GM12878 (cell line): ENCODE measurements at regions not wholly inside any gene's neighbourhood (a gene's known extent, or its start where the extent isn't known, plus 50 kb on each side); places are given as distances from the start of the nearest gene placed in this dataset.

Source experiments
- ATAC-seq: fragments of 200-7000 bp; cut with Tn5 transposase; 3 replicates; pipeline ENCODE4 v1.9.1; 2020; ENCODE audit warnings: mild to moderate bottlenecking, moderate library complexity
- BruUV-seq: library from RNA; stranded (reverse); fragments of 400-500 nt; replicated peaks from 2 replicates; lab custom pipeline; 2021; lab: Mats Ljungman, UMichigan
- CTCF ChIA-PET: fragments of 300-600 bp; sonication (Branson Sonifier 250); formaldehyde crosslinking; extraction: SDS; loops from one replicate; lab custom pipeline; 2021; ENCODE audit warnings: inconsistent platforms; lab: Yijun Ruan, JAX
- POLR2A ChIA-PET: fragments of 350-600 bp; formaldehyde crosslinking; extraction: SDS; loops from one replicate; lab custom pipeline; 2021; ENCODE audit warnings: inconsistent platforms; lab: Charles Lee
- RAD21 ChIA-PET: fragments of 300-600 bp; sonication (Branson Sonifier 250); formaldehyde crosslinking; loops from one replicate; lab custom pipeline; 2023; ENCODE audit warnings: antibody characterized with exemption; ENCODE audit not compliant: unreplicated experiment; lab: Charles Lee
- SMC1A ChIA-PET: fragments of 300-600 bp; sonication (Branson Sonifier 250); formaldehyde crosslinking; loops from one replicate; lab custom pipeline; 2023; ENCODE audit not compliant: unreplicated experiment, uncharacterized antibody; lab: Charles Lee
- DNase-seq: peaks from one replicate; pipeline ENCODE4 v3.0.0-alpha.2; 2011; ENCODE audit warnings: low read depth, low spot score
- FAIRE-seq: peaks from 3 replicates; lab custom pipeline; 2011; peaks lifted over from hg19 to GRCh38; lab: Jason Lieb, UNC
- H2AFZ ChIP-seq: 2 replicates; pipeline ENCODE4 v1.6.0; 2011; ENCODE audit warnings: low read depth, low read length, control low read depth; ENCODE audit not compliant: control insufficient read depth
- H3K27ac ChIP-seq: 2 replicates; pipeline ENCODE4 v1.5.1; 2011; ENCODE audit warnings: control low read depth; ENCODE audit not compliant: control insufficient read depth, insufficient read depth
- H3K27me3 ChIP-seq, 2 experiments: replicated peaks in 1 of 2; 2 replicates each; pipeline versions ENCODE4 v1.6.0 to v1.6.1; 2011; ENCODE audit warnings: low read length in 1 of 2; ENCODE audit not compliant: control insufficient read depth in 2 of 2, insufficient read depth in 2 of 2
- H3K36me3 ChIP-seq, 2 experiments: 2 replicates each; pipeline ENCODE4 v1.5.1; 2011; ENCODE audit warnings: low read length in 1 of 2; ENCODE audit not compliant: control insufficient read depth in 2 of 2, insufficient read depth in 2 of 2
- H3K4me1 ChIP-seq: 2 replicates; pipeline ENCODE4 v1.6.1; 2011; ENCODE audit warnings: mild to moderate bottlenecking, low read length, moderate library complexity, mixed read lengths; ENCODE audit not compliant: control insufficient read depth, insufficient read depth
- H3K4me2 ChIP-seq: 2 replicates; pipeline ENCODE4 v1.6.0; 2011; ENCODE audit warnings: control low read depth; ENCODE audit not compliant: control insufficient read depth, insufficient read depth
- H3K4me3 ChIP-seq: fragments of 200-600 bp; sonication (generic); 2 replicates; pipeline ENCODE4 v1.5.1; 2016
- H3K79me2 ChIP-seq: 2 replicates; pipeline ENCODE4 v1.6.0; 2011; ENCODE audit warnings: low read length; ENCODE audit not compliant: control insufficient read depth, insufficient read depth
- H3K9ac ChIP-seq: 2 replicates; pipeline ENCODE4 v1.8.0; 2011; ENCODE audit warnings: low read length, control low read depth, mixed read lengths; ENCODE audit not compliant: control insufficient read depth, insufficient read depth
- H3K9me3 ChIP-seq: replicated peaks from 3 replicates; pipeline ENCODE4 v1.5.1; 2011; ENCODE audit warnings: mild to moderate bottlenecking, low read length; ENCODE audit not compliant: control insufficient read depth, insufficient read depth
- H4K20me1 ChIP-seq: 2 replicates; pipeline ENCODE4 v1.6.0; 2011; ENCODE audit not compliant: control insufficient read depth, insufficient read depth
- EED ChIP-seq: sonication (generic); IDR thresholded peaks from 2 replicates; pipeline ENCODE4 v1.6.1; 2016; ENCODE audit warnings: antibody characterized with exemption, low read depth
- FOXM1 ChIP-seq: IDR thresholded peaks from 2 replicates; pipeline ENCODE4 v1.6.1; 2012; ENCODE audit warnings: low read depth, mild to moderate bottlenecking, inconsistent platforms, low read length, moderate library complexity
- GABPA ChIP-seq: IDR thresholded peaks from 2 replicates; pipeline ENCODE4 v1.6.1; 2014; ENCODE audit warnings: antibody characterized with exemption, low read depth, mild to moderate bottlenecking, inconsistent platforms
- HDAC2 ChIP-seq: fragments of 200-600 bp; sonication (generic); IDR thresholded peaks from 2 replicates; pipeline ENCODE4 v1.6.1; 2017
- RUNX3 ChIP-seq: IDR thresholded peaks from 2 replicates; pipeline ENCODE4 v1.6.1; 2012; ENCODE audit warnings: low read length, inconsistent platforms
- SKIL ChIP-seq: fragments of 450-650 bp; IDR thresholded peaks from 2 replicates; pipeline ENCODE4 v1.6.1; 2017; ENCODE audit warnings: mild to moderate bottlenecking, low read depth, inconsistent platforms; ENCODE audit not compliant: poor library complexity, severe bottlenecking
- SMAD1 ChIP-seq: fragments of 450-650 bp; IDR thresholded peaks from 2 replicates; pipeline ENCODE4 v1.6.1; 2018; ENCODE audit warnings: mild to moderate bottlenecking, low read depth; ENCODE audit not compliant: partially characterized antibody
- ZBED1 ChIP-seq: IDR thresholded peaks from 2 replicates; pipeline ENCODE4 v1.6.1; 2016; ENCODE audit warnings: borderline replicate concordance
- WGBS: methylation state at CpG from one replicate; pipeline ENCODE4 v1.1.6; 2016; ENCODE audit warnings: low lambda C conversion rate; ENCODE audit not compliant: insufficient replicate concordance, insufficient coverage; ENCODE audit errors: missing lambda C conversion rate; 5-methylcytosine and 5-hydroxymethylcytosine counted together
- in situ Hi-C: fragments of 300-500 bp; cut with MboI; formaldehyde crosslinking; loops from 9 replicates; pipeline ENCODE4 v1.14.3; 2018; ENCODE audit warnings: mixed read lengths
- intact Hi-C: fragments of 100-400 bp; cut with micrococcal nuclease; formaldehyde crosslinking; loops from one replicate; pipeline ENCODE4 v1.14.2; 2022; ENCODE audit not compliant: unreplicated experiment

GRCh38 chr9:115849679-115850412, 303.7 kb upstream of the PAPPA start:
- DNase-seq, result no peak
- Histone ChIP-seq H3K36me3 (no peaks in the 10 kb centered on the region), H3K27me3 (no peaks in the 10 kb centered on the region), H4K20me1 (no peaks in the 10 kb centered on the region), H3K27ac (no peak overlapping the region), H3K4me3 (no peak overlapping the region), H2AFZ (no peak overlapping the region), H3K9ac (no peak overlapping the region), H3K4me2 (no peak overlapping the region), H3K9me3 (no peaks in the 10 kb centered on the region), H3K79me2 (no peaks in the 10 kb centered on the region), H3K4me1 (no peaks in the 10 kb centered on the region)
- intact Hi-C loops, result no loop called here
- SMC1A ChIA-PET, result interaction anchor here (0.5 kb wide), 1 partner anchor 1677 kb away, joined by 3 read pairs; no protein-coding TSS in a partner anchor
- POLR2A ChIA-PET, result no interaction called here
- no peak for FAIRE-seq
- in situ Hi-C loops, result no loop called here
- 0% methylated on average over 3 of the region's 3 CpGs for WGBS
- BruUV-seq, result no TSS peak
- RAD21 ChIA-PET, result no interaction called here
- ATAC-seq, result no peak
- TF ChIP-seq ZBED1, result no peak
- peak; percentile 26; the same call in 1 of the 2 replicates for TF ChIP-seq RUNX3
- no peak for TF ChIP-seq EED
- TF ChIP-seq GABPA, result no peak
- TF ChIP-seq SMAD1, result no peak
- no peak for TF ChIP-seq FOXM1
- no peak for TF ChIP-seq SKIL
- TF ChIP-seq HDAC2, result no peak
- TF ChIP-seq, all 136 proteins: peak for 1
- CTCF ChIA-PET, result no interaction called here
